NOMO-1 treated with DMSO at 0.1 percent for 48 hours (cell line): ENCODE measurements at regions not wholly inside any gene's neighbourhood (a gene's known extent, or its start where the extent isn't known, plus 50 kb on each side); places are given as distances from the start of the nearest gene placed in this dataset.
A peak's percentile ranks its signal among the peaks of the same experiment; 100 is the strongest.

Experiments
- DNase-seq: peaks from one replicate; lab custom pipeline; 2025; ENCODE audit not compliant: unreplicated experiment; lab: John Stamatoyannopoulos, UW

DNA sequence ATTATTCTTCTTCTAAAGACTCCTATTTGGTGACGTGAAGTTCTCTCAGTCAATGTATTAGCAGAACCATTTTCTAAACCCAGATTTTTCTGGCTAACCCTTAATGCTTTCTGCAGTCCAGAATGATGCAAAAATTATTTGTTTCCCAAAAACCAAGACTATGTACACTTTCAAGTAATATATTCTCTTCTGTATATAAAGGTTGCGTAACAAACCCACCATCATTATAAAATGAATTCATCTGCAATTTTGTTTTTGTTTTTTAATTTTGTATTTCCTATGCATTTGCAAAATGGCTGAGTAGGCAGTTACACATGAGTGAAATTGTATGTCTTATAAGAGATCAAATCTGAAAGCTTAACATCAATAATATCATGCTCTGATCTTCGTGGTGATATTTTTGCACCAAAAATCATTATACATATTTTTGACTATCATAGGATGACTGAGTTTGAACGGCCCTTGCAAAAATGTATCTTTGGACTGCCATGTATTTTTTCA, 593.6 kb downstream of the ZIC1 start:
- DNase-seq: no peak

DNA sequence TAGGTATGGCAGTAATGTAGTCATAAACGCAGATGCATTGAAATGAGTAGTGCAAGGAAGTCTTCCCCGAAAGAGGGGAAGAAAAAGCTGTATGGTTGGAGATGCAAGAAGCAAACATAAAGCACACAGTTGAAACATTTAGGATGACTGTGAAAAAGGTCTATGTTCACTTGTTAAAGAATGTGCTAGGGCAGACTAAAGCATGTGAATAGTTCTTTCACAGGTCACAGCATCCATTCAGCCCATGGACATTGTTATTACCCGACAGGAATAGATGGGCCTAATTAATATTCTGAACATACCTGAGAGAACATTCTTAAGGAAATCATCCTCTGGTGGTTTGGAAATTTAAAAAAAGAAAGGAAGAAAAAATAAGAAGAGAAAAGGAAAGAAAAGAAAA, 595.2 kb downstream of the ZIC1 start:
- DNase-seq: no peak

DNA sequence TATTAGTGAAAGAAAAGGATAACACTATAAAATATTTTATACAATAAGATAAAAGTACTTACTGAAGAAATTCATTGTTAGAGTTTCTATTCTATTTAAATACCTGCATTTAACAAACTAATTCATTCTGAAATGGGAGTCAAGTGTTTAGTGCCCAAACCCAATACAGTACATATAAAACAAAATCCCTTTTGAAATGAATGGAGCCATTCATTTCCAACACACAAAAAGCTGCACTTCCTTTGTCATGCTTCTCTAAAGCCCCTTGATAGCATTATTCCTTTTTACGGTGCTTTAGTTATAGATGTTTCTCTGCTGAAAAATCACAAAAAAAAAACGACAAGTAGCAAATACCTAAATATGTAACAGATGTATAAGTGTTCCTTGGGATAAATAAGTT, 596.3 kb downstream of the ZIC1 start:
- no peak for DNase-seq

DNA sequence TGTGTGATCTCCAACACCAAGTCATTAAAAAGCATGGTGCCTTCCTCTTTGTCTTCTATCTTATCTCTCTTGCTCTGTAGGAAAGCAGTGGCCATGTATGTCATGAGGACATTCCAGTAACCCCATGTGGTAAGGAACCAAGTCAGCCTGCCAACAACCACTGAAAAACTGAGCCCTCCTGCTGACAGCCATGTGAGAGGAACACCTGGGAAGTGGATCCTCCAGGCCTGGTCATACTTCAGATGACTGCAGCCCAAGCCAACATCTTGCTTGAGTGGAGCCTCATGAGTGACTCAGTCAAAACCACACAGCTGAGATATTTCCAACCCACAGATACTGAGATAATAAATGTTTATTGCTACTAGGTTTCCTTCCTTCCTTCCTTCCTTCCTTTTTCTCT, 597.3 kb downstream of the ZIC1 start:
- no peak for DNase-seq

DNA sequence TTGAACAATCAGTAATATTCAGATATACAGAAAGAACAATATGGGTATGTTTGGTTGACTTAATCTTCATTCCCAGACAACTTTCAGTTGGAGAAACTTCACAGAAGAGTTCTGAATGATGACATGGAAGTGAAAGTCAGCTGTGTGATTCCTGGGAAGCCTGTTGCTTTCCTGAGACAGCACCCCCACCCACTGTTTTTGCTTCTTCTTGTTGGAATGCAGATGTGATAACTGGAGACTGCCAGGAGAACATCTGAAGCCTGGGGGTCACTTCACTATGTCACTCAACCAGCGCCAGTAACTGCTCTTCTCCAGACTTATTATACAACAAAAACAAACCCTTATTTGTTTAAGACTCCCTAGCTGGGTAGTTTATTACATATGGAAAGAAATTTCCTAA, 599.4 kb downstream of the ZIC1 start:
- no peak for DNase-seq

DNA sequence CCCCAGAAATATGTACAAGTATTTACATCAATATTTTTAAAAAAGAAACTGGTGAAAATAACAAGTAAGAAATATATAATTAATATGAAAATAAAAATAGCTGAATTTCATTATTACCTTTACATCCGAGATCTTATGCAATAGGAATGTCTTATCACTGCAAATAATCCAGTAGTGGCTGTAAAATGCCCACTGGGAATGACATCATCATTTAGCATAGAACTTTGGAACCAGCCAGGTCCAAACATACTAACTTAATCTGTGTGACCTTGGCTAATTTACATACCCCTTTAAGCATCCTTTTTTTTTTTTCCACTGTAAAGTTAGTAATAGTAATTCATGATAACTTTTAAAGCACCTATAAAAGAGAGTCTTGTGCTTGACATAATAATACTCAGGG, 611.7 kb downstream of the ZIC1 start:
- no peak for DNase-seq

DNA sequence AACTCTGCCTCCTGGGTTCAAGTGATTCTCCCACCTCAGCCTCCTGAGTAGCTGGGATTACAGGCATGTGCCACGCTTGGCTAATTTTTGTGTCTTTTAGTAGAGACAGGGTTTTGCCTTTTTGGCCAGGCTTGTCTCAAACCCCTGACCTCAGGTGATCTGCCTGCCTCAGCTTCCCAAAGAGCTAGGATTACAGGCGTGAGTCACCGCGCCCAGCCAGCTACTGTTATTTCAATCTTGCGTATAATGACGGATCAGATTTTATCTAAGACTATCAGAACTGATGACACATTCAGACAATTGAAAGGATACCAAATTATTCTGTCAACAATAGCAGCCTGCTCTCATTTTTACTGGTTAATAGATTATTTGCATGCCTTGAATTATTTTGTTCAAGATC, 612.2 kb downstream of the ZIC1 start:
- DNase-seq: no peak

DNA sequence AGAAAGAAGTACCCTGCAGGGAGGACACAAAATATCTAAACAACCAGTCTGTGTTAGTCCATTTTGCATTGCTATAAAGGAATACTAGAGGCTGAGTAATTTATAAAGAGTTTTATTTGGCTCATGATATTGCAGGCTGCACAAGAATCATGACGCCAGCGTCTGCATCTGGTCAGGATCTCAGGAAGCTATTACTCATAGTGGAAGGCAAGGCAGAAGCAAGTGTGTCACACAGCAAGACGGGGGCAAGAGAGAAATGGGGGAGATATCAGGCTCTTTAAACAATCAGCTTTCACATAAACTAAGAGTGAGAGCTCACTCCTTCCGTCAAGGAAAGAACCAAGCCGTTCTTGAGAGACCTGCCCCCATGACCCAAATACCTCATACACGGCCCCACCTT, 614.8 kb downstream of the ZIC1 start:
- DNase-seq: no peak

DNA sequence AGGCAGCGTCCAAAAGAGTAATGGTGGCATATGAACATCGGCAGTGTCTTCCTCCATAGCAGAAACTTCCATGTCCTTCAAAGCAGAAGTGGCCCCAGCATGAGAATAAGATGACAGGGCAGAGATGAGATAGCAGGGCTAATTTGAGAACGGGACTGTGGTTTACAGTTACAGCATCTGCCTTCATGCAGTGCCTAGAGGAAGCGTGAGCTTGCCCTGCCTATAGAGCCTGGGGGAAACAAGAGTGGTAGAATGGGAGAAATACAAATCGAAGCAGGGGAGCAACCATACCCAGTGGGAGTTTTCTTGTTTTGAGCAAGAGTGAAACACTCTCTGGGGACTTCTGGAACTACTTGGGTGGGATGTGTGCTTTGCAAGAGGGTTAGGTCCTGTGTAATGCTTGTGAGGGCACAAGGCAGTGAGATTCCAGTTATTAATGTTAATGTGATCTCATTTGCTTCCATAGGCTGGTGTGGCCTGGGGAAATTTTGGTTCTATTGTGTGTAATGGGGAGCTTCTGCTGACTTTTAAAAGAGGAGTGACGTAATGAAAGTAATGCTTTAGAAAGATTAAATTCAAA, 616.9 kb downstream of the ZIC1 start:
- DNase-seq: peak; percentile 35

DNA sequence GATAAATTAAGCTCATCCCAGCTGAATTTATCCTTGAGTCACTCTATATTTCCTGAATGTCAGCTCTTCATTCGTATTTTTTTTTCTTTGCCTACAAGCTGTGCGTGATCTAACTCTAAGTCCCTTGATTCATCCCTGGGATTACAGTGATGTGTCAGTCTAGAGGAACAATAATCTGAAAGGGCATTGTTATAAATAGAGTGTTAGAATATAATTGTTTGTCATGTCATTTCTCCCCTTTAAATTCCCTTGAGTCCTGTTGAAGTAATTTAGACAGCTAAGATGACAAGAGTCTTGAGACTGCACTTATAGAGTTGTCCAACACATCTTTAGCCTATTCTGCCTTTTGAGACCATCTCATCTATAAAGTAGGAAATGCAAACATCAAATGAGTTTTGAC, 621.8 kb downstream of the ZIC1 start:
- DNase-seq: no peak

DNA sequence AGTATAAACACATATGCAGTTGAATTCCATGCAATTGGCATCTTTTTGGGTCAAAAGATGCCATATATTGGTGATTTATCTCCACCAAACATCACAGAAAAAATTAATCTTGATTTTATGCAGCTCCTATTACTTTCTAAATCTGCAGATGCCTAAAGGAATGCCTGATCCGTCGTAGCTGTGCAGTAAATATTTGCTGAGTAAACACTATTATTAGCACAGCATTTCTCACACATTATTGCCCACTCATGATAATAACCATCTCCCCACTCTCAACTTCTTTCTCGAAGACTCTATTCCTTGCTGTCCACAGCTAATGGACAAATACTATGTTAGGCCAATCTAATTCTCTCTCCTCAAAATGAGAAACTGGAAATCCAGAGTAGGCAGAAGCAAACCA, 625.2 kb downstream of the ZIC1 start:
- no peak for DNase-seq

DNA sequence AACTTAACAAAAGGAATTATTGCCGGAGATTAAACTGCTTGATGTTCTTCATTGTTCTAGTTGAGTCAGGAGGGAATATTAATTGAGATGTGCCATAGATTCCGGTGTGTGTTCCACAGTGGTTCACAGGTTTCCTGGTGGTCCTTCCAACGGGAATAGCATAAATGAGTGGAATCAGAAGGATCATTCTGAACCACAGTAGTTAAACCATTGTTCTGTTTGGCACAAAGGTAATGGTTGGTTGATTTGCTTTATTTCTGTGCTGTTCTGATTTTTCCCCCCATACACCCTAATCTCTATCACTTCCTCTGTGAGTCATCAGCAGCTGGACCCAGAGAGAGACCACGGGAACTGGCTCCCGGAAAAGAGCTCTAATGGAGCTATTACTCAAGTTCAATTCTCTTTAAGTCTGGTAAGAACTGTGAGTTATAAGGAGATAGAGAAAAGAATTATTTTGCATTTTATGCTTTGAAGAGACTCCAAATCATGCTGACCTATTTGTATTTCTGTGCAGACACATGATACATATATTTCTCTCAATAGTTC, 627.2 kb downstream of the ZIC1 start:
- no peak for DNase-seq

DNA sequence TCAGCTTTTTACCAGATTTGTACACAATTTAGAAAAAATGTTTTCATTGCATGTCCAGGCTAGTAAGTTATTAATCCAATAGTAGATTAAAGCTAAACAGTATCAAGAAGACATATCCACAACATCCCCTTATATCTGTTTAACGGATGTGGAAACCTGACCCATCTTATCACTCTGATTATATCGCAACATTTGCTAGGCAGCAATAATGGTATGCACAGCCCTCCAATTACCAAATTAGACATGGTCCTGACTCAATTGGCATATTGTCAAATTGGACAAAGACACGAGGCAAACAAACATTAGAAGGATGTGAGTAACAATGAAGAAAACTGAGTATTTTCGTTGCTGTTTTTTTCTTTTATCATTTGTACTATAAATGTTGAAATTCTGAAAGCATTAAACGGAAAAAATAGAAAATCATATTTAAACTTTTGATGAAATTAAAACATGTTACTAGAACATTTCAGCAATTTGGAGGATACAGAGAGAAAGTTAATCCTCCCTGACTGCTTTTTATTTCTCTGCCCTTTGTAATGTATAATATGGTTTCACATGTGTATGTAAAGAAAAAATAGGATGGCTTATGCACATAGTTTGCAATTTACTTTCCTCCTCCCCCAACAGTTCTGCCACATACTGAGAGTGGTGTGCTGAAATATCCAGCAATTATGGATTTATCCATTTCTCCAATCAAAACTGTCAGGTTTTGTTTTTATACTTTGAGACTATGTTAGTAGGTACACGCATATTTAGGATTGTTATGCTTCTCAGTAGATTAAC, 633.7 kb downstream of the ZIC1 start:
- no peak for DNase-seq

DNA sequence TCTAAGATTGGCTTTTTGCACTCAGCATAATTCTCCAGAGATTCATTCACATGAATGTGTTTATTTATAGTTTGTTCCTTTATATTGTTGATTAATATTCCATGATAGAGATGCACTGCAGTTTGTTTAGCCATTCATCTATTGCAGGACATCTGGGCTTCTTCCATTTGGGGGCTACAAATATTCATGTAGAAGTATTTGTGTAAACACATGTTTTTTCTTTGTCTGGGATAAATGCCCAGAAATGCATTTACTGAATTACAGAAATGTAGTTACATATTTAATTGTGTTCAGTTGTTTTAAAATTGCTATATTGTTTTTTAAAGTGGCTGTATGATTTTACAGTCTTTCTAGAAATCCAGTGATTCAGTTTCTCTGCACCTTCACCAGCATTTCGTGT, 635.0 kb downstream of the ZIC1 start:
- DNase-seq: no peak

DNA sequence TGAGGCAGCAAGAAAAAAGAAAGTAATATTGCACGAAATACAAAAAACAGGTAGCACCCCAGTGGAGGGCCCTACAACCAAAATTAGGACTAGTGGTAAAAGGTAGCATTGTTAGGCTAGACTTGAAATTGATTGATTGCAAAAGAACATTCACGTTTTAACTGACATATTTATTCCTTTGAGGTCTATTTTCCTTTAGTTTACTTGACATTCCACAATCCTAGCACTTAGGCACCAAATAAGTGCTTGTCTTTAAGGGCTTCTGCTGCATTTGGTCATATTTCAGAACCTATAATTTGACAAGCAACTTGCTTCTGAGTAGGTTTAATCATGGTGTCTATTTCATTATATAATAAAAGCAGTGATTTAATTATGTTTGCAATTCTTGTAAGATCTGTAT, 642.7 kb upstream of the AGTR1 start:
- no peak for DNase-seq

DNA sequence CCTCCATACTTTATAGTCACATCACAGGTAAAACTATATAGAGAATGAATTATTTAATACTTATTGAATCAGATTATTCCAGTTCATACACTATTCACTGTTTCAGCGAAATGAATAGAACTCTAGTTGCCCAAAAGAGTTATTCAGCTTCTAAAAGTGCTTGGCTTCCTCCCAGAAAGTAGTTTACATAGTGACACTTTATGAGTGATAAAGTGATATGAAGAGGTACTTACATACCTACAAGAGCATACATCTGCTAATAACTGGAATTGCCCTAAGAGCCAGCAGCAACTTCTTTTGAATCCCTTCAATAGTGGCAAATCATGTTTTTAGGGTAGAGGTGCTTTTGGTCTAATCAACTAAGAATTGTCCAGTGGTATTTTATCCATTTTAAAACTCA, 635.1 kb upstream of the AGTR1 start:
- DNase-seq: no peak

DNA sequence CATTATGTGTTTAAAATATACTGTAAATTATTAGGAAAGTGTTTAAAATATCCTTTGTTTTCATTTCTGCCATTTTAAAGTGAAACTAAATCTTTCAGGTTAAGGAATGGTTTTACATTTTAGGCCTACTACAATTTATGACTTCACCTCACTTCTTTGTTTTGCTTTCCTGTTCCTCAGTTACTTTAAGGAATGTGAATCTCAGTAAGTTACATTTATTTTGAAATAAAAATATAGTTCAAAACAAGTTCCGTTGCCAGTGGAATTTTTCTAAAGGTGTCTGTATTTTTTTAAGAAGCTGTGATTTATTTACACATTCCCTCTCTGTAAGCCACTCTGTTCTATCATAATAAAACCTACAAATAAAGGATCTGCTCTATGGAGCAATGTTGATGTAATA, 630.9 kb upstream of the AGTR1 start:
- DNase-seq: no peak

DNA sequence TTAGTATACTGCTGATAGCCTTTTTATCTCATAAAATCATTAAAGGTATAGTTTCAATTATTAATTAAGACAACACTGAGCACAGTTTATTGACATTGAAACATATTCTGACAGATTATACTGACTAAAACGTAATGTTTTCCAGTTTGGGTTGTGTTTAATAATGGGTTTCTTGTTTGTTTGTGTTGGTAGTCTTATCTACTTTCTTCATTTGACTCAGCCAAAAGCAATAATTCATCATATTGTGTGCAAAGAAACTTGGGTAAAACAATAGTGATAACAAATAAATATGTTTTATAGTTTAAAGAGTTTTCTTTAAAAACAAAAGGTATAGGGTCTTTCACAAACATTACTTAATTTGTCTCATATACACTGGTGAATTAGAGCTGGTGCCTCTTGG, 629.2 kb upstream of the AGTR1 start:
- no peak for DNase-seq

DNA sequence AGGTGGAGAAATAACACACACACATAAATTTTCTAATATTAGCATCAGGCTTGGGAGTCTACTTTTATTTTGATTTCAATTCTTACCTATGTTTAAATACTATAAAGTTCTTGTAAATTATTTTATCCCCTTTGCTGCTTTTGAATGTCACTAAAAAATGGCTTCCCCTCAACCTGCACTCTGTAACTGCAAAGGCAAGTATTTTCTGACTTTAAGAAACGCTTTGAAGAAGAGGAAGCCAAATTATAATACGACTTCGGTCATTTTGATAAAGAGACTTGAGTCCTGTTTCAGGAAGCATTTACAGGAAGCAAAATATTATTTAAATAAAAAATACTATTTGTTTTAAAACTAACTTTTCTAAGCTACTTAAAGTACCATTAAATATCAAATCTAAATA, 627.7 kb upstream of the AGTR1 start:
- no peak for DNase-seq

DNA sequence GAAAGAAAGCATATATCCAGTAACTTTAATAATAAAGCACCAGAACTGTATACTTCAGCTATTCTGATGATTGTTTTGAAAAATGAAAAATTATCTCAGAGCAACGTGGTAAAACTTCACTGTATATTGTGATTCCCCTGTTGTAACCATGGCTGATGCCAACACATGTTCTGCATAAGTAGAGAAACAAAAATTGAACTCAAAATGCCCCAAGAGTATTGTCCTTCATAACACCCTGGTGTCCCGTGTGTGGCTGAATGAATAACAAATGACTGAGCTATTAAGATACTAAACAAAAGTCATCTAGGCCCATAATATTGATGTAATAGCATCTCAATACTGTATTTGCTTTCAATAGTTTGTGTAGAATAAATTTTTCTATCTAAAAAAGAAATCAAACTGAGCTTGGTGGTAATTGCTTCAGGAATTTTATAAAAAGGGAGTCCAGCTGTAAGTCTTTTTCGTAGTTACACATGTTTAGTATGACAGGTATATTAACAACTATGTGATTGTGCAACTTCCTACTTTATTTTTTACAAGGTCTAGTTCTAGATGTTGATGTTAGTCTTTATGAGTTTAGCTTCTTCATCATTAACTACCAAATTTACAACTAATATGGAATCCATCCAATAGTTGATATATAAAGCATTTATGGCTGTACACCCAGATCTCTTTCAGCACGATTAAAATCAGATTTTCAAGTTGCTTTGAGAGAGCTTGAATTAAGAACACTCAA, 623.8 kb upstream of the AGTR1 start:
- DNase-seq: no peak

DNA sequence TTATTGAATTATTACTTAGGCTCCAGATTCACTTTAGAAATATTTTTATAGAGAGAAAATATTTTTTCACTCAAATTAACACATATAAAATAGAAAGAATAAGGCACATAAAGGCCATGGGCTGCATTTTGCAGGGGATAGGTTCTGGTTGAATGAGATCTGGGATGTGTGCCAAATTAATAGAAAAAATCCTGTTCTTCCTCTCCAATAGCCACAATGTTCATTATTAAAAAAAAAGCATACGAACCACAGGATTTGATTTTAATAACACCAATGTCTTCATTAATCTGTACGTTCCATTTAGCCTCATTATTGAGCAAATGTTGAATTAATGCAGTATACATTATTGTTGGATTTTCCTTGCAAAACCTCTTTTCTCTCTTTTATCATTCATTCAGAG, 622.8 kb upstream of the AGTR1 start:
- no peak for DNase-seq
